ENCODE measurements at regions not wholly inside any gene's neighbourhood (a gene's known extent, or its start where the extent isn't known, plus 50 kb on each side); places are given as distances from the start of the nearest gene placed in this dataset.

DNA sequence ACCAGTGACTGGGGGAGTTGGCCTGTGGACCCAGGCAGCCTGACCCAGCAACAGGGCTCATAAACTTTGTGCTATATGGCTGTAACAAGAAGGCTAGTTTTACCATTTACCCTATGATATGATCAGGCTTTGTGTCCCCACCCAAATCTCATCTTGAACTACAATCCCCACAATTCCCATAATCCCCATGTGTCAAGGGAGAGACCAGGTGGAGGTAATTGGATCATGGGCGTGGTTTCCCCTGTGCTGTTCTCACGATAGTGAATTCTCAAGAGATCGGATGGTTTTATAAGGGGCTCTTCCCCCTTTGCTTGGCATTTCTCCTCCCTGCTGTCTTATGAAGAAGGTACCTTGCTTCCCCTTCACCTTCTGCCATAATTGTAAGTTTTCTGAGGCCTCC lies 111.2 kb upstream of the NLRP1 start:
- DNase-seq: no peak

DNA sequence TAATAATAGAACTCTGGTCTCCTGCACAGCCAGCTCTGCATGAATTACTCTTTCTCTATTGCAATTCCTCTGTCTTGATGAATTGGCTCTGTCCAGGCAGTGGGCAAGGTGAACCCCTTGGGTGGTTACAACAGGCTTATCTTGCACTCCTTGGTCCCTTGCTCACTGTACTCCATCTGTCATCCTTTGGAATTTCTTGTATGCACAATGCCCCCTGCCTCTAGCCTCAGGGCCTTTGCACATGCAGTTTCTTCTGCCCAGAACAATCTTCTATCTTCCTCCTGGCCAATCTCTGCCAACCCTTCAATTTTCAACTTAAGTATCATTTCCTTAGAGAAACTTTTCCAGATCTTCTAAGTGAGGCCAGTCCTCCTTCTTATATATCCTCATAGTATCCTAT lies 114.7 kb upstream of the NLRP1 start:
- DNase-seq: no peak

DNA sequence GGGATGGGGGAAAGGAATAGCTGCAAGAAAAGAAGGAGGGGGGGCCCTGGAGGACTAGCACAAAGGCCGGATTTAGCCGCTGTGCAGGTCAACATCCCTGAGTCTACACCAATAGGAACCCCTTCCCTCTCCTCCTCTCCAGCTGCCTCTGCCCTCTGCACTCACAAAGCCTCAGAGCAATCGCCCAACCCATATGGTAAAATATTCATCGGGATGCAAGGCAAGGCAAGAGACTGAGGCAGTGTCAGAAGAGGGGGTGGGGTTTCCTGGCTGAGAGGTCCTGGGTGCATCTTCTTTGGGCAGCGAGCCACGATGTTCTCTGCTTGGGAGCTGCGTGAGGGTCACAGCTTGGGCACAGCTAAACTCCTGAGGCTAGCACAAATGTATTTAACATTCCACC lies 115.5 kb upstream of the NLRP1 start:
- DNase-seq: no peak

DNA sequence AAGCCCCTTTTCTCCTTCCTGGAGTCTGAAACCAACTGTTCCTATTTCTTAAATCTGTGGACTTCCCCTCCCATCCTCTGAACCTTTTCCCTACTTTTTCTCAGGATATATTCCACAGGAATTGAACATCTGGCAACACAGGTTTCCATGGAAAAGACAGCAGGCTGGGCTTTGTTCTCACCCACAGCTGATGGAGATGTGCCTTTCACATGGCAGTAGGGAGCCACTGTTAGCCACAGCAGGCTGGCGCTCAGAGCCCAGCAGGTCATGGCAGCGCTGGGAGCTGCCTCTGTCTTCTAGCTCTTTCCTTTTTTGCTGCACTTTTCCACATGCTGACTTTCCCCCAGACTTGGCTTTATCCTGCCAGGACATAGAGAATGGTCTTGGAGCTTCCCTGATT lies 116.4 kb upstream of the NLRP1 start:
- DNase-seq: no peak

DNA sequence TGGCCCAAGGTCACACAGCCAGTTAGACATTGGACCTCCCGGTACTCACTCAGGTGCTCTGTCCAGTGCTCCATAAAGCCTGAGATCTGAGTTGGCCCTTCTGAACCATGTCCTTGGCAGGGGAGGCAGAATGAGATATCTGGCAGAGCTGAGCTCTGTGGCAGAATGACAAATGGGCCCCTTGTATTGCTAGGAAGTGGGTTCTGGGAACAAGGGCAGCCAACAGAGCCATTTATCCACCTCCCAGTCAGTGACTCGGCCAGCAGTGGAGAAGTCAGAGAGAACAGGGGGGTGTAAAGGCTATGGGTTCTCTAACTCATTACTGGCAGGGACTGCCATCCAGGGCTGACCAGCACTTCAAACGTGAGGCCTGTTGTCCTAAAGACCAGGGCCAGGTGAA lies 117.1 kb upstream of the NLRP1 start:
- DNase-seq: no peak

DNA sequence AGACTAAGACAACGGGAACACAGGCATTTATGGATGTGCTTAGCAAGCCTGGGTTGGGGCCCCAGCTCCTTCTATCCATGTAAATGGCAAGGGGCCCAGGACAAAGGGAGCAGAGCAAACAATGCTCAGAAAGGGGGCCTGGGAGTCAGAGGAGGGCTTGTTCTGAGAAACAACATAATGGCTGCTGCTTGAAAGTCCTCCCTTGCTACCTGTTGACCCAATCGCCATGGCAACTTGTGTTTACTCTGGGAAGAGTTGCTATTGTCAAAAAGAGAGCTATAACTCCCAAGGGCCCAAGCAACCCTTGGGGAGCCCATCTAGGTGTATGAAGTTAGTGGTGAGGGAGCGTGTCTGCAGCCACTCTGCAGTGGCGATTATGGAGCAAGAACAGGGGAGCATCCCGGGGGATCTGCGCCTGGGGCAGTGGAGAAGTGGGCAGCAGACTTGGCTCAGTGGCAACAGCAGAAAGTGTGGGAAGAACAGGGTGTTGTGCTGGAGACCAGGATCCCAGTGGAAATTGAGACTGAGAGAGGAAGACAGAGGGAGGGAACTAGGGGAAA lies 118.7 kb upstream of the NLRP1 start:
- DNase-seq: no peak

DNA sequence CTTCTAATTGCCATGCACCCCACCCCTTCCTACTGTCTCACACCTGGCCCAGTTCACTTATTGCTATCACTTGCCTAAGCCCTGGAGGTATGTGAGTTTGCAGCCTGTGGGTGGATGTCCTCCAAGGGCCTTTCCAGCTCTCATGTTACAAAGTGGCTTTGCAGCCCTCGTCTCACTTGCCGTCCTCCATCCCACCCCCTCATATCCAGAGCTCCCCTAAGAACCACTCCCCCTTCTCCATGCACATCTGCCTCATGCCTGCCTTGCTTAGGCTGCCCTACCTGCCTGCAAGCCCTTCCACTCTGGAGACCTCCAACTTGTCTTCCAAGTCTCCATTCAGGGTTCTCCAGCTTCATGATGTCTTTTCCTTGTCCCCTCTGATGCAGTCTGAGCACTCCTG lies 119.4 kb upstream of the NLRP1 start:
- no peak for DNase-seq

DNA sequence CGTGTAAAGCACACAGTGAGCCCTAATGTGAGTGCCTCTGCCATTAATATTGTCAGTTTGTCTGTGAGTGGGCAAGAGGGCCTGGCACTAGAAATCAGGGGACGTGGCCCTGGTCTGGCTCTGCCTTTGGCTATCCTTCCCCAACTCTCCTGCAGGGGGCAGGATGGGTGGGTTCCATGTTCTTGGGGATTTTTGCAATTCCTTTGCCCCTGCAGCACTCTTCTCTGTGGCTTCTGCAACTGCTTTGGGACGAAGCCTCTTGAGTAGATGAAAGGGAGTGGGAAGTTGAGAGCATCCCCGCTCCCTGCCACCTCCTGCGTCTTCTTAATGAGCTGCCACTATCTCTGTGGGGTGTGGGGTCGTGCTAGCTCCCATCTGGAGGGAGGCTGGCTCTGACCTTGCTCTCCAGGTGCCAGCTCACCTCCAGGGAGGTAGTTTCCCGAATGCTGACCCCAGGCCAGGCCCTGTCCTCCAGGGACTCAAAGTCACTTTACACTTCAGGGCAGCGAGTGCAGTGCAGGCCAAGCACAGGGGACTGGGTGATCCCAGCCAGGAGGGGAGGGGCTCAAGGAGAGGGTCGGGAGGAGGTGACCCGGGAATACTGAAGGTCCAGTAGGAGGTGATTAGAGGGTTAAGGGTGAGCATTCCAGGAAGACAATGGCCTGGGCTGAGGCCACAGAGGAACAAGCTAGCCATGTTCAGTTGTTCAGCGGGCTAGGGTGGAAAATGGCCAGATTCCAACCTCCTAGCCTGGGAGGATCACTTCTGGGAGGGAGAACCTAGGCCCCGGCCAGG lies 121.0 kb upstream of the NLRP1 start:
- peak; percentile 40 for DNase-seq

DNA sequence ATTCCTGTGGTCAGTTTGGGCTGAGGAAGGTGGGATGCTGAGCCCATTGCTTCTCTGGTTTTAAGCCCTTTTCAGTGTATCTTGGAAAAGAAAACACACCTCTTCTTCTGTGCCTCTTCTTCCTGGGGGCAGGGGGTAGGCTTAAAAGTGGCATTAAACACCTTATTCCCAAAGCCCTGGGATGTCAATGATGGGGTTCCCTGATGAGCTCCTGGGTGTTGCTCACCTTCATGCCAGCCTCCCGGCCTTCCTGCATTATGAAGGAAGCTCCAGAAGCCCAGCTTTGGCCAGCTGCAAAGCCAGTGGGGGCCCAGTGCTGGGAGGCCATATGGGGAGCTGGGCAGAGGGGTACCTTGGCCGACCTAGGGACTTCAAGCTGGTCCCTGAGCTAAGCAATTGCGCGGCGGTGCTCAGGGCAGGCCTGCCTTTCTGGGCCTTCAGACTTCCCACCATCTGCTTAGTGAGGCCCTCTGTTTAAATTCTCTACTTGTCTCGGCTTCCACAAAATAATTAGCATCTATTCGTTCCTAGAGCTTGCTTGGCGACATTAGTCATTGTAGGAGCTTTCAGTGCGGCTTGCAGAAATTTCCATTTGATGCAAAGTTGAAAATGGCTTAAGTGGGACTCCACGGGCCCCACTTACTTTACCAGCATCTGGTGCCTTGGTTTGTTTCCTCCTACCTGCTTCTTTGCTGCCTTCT lies 121.7 kb upstream of the NLRP1 start:
- DNase-seq: no peak

DNA sequence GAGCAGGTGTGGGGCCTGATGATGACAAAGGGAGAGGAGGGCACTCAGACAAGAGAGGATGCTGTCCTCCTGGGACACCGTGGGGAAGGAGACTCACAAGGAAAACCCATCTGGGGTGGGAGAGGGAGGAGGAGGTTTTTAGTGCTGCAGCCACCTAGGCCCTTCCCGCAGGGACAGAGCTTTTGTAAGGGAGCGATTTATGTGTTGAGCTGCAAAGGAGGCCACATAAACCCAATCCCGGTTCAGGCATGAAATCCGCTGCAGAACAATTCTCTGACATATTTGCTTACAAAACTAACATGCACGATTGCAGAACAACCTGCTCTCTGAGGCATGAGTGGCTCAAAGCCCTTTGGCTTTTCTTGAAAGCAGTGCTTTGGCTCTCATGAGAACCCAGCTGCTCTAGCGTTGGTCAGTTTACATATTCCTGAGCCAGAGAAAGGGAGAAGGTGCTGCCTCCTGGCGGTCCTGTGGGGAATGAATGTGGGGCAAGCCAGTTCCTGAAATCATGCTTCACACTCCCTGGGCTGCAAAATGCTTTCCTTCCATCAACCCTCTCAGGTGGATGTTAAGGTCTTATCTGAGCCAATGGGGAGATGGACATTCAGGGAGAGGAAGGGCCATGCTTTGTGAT lies 122.4 kb upstream of the NLRP1 start:
- DNase-seq: peak; percentile 79

DNA sequence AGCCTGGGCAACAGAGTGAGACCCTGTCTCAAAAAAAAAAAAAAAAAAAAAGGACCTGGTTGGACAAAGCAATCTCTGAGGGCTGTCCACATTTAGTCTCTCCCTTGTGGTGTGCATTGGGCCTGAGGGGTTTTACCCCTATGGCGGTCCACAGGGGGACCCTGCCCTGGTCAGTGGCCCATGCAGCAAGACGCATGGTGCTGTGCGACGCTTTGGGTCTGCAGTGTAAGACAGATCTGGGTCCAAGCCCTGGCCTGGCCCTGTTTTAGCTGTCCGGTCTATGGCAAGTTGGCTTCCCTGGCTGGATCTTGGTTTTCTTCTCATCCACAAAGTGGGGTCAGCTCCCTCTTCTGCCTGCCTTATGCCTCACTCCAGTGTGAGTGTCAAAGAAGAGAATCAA lies 123.2 kb upstream of the NLRP1 start:
- DNase-seq: no peak

DNA sequence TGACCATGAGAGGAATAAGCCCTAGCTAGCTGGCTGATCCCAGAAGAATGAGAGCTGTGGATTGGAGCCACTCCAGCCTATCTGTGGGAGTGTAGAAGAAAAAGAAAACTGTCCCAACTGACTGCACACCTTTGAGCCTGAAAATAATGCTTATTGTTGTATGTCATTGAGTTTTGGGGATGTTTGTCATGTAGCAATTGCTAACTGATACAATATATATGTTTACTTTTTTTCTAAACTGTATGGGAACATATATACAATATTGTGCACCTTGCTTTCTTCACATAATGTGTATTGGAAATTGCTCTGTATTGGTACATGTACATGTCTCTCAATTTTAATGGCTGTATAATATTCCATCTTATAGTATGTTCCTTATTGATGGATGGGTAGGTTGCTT lies 124.0 kb upstream of the NLRP1 start:
- DNase-seq: no peak

DNA sequence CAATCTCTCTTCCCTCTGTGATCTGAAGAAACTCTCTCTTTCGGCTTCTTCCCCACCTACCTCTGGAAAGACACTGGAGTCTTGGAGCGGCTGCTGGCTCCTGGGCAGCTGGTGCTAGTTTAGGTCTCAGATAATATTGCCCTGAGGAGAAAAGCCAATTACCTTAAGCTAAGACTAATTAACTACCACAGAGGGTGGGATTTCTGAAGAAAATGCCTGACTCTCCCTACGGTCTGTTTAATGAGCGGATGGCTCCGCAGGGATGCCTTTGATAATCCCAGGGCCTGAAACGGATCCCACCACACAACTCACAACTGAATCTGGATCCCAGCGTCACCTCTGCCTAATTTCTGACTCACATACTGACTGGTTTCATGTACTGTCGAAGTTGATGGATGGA lies 127.0 kb upstream of the NLRP1 start:
- DNase-seq: no peak

DNA sequence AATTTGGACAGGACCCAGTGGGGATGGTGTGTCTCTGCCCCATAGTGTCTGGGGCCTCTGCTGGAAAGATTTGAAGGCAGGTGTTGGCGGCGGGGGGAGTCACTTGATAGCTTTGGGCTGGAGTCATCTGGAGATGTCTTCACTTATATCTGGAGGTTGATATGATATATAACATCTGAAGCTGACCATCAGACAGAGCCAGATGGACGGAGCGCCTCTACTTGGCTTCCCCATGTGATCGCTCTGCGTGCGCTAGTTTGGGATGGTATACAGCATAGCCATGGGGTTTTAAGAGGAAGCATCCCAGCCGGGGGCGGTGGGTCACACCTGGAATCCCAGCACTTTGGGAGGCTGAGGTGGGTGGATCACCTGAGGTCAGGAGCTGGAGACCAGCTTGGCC lies 130.7 kb upstream of the NLRP1 start:
- DNase-seq: no peak

DNA sequence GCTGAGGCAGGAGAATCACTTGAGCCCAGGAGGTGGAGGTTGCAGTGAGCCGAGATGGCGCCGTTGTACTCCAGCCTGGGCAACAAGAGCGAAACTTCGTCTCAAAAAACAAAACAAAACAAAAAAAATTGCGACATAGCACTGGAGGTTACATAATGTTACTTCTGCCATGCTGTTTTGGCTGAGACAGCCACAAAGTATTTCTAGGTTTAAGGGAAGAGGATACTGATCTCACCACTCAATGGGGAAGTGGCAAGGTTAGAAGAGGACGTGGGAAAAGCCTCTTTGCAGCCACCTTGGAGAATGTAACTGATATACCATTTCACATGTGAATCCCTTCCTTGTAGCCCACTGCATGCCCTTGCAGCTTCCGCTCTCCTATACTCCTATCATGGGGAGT lies 131.2 kb upstream of the NLRP1 start:
- no peak for DNase-seq

DNA sequence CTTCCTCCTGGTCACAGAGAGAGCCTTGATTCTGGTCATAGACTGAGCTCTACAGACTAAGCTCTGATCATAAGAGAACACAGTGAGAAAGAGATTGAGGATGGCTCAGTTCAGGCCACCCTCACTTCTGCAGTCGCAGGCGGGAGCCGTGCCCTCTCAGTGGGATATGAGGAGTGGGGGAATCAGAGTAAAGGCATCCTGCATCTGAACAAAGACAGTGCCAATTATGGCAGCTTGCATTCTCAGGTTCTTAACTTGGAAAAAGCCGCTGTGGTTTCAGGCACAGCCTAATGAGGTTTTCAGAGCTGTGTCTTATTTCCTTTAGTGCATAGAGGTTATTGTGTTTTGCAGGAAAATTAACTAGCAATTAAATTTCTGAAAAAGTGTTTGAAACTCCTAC lies 134.4 kb upstream of the NLRP1 start:
- DNase-seq: no peak

DNA sequence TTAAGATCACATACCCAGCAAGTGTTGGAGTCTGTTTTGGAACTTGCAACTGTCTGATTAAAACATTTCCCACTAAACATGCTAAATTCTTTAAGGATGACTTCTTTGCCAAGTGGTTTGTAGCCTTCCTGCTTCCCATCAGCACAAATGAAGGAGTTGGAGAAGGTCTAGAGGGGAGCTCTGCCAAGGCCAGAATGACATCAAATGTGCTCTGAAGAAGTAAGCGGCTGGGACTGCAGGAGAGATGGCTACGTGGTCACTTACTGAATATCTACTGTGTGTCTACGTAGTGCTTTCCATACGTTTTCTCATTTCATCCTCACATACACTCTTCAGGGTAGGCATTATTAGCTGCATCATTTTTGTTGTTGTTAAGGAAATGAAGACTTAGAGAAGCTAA lies 135.7 kb upstream of the NLRP1 start:
- no peak for DNase-seq

DNA sequence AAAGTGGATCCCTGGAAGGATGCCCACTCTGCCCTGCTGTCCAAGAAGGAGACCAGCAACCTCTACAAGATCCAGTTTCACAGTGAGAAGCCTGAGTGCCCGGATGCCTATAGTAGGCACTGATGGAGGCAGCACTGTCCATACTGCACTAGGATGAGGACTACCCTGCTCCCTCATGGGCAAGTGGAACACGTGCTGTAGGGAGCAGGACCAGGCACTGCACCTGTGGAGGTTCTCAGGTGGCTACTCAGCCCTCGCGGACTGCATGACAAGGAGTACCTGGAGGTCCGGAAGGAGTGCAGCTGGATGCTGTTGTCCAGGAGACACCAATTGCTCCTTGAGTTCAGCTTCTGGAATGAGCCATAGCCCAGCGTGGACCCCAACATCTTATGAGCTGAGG lies 146.1 kb upstream of the NLRP1 start:
- no peak for DNase-seq

DNA sequence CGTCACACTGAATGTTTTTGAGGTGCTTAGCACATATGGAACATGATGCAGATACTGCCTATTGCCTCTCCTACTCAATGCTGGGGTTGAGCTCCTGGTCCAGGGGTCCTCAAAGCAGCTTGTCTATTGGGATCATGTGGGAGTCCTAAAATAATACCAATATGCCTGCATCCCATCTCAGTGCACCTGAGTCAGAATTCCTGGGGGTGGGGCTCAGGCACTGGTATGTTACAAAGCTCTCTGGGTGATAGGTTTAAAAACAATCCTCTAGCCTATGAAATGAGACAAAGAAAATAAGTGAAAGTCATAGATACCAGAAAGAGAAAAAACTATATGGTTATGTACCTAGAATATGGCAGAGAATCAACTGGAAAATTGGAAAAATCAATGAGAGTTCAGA lies 156.6 kb upstream of the NLRP1 start:
- DNase-seq: no peak

DNA sequence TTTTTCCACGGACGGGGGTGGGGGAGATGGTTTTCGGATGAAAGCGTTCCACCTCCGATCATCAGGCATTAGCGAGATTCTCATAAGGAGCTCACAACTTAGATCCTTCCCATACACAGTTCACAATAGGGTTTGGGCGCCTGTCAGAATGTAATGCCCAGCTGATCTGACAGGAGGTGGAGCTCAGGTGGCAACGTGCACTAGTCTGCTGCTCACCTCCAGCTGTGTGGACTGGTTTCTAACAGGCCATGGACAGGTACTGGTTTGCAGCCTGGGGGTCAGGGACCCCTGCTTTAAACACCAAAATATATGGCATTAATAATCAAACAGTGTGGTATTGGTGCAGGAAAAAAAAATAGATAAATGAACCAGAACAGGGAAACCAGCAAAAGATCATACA lies 157.5 kb upstream of the NLRP1 start:
- no peak for DNase-seq

DNA sequence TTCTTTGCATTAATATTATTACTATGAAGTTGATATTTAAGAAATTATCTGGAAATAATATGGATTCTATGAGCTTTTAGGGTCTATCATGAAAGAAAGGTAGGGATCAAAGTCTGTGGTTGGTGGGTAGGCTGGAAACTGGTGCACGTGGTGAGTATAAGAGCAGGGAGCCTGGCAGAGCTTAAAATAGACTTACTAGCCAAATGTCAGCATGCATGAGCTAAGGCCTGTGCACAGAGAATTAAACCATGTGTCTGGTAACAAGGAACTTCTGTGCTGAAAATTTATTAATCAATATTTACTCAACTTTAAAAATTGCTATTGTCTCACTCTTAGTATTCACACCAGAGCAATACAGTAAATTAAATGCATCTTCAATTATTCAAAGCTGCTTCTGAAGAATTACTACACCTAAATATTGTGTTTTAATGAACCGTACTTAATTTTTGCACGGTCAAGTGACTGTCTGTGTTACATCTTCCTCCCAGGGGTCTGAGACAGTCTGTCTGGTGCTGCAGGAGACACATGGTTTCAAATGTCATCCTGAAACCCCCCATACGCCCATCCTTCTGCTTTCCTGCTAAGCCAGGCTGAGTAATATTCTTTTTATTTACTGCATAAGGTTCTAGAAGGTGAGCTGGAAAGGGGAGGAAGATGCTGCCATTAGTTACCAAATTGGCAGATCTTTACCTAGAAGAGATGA lies 161.0 kb upstream of the NLRP1 start:
- DNase-seq: no peak

DNA sequence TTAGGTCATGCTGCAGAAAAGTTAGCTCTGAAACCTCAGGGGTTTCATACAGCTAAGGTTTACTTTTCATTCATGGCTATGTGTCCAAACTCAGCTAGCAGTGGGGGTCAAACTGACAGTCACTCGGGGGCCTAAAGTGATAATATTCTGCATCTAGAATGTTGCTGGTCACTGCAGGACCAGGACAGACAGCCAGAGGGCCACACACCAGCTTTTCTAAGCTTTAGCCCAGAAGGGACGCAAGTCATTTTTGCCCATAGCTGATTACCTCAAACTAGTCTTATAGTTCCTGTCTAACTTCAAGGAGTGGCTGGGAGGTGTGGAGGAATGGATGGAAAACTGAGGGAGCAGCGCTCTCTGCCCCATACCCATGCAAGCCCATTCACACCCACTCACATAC lies 163.0 kb upstream of the NLRP1 start:
- no peak for DNase-seq

DNA sequence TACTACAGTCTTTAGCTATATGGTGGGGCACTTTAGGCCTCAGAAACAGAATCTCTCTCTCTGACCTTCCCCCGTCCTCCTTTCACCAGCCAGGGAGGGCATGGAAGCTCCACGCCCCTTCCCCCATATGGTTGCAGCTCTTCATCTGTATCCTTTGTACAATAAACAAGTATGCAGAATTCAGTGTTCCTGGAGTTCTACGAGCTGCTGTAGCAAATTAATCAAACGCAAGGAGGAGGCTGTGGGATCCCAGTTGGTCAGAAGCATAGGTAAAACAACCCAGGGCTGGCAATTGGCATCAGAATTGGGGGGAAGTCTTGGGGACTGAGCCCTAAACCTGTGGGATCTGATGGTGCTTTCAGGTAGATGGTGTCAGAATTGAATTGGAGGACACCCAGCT lies 163.7 kb upstream of the NLRP1 start:
- DNase-seq: no peak

Measured in stimulated activated CD8-positive, alpha-beta memory T cell treated with anti-CD3 and anti-CD28 coated beads, Interleukin-4, amount 100 ng/mL, for 48 hours (primary cell).